Lung microvascular endothelial cell (primary cell): ENCODE measurements at regions not wholly inside any gene's neighbourhood (a gene's known extent, or its start where the extent isn't known, plus 50 kb on each side); places are given as distances from the start of the nearest gene placed in this dataset.
"Not testable (repeated sequence)": the region's sequence is repeated elsewhere in the genome, so short reads cannot be mapped to it uniquely, and the experiment has no call there.

Experiments used
- DNase-seq, 2 donors: peaks; one replicate each; pipeline versions ENCODE4 v3.0.0 to v3.0.0-alpha.2; 2010; ENCODE audit warnings: low read depth in 2 of 2

DNA sequence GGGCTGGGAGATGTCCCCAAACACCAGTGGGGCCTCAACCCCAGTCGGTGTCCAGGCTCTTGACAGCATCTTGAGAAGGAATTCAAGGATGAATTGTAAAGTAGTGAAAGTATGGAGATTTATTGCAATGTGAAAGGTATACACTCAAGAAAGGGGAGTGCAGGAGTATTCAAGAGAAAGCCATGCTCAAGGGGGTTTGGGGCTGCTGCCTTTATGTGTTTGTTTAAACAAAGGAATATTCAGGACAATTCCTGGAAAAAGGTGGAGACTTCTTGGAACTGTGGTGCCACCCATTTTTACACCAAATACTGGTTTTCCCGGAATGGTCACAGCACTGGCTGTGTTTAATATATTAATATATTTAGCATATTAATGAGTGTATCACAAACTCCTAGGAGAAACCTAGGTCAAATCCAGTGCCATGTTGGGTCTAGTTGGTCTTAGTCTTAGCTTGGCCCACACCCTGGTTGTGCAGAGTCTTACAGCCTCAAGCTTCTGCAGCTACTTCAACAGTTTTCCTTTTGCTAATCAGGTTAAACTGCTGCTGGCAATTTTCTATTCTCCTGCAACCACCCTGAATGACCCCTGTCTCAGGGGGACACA, 138.5 kb upstream of the TMTC4 start:
- DNase-seq: no peak

DNA sequence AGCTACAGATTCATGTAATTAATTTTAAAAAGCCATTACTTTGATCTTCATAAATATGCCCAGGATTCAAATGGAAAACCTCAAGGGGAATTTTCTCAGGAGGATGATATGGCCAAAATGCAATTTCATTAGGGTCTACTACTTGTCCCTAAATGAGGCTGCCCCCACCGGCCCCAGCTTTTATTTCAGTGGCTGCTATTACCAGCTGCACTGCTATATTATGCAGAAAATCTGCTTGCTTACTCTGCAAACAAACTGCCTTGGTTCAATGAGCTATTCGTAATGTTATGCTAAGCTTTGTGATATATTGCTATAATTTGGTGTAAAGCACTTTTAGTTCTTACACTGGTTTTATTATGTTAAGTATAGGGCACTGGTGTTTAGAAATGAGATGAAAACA, 137.3 kb upstream of the TMTC4 start:
- DNase-seq: no peak

DNA sequence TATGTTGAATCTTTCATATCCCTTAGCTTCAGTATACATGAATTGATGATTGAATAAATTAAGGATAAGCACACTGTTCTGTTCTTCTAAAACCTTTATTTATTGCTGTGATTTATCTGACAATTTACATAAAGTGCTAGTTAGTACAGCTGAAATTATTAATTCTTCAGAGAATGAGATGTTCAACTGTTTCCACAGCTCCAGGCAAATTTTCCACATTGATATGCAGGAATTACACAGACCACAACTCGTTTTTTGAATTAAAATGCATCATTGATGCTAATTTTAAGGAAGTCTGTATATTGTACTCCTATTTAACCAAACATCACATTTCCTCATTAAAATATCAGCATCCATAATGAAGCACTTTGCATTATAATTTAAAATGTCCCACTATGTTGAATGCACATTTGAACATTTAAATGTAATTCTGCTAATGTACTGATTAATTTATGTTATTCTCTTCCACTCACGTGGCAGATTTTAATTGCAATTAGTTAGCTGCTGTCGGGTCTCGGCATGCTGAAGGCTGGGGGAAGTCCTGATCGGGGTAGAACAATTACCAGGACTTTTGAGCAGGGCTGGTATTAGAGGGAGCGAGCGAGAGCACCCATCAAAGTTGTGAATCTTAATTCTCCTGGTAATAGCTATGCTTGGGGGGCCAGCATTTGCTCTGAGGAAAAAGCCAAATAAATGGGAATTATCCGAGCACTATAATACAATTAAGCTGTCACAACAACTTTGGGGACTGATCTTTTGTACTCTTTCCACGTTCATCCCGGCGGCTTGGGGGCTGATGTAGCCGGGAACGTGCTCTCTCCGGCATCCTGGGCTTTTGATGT, 136.7 kb upstream of the TMTC4 start:
- DNase-seq: no peak

DNA sequence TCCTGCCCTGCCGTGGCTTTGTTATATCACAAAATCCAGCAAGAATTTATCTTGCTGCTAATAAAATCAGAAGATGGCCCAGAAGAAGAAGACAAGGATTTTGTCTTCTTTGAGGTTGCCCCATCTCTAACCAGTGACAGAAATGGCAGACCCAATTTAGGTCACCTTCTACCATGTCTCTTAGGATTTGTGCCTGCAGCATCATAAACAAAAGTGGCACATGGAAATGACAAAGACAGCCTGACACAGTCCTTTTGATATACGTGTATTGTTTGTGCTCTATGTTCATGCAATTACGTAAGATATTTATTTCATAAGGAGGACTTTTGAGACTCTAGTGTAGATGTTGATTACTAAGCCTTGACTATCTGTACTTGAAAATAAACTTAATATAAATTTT, 135.9 kb upstream of the TMTC4 start:
- no peak for DNase-seq

DNA sequence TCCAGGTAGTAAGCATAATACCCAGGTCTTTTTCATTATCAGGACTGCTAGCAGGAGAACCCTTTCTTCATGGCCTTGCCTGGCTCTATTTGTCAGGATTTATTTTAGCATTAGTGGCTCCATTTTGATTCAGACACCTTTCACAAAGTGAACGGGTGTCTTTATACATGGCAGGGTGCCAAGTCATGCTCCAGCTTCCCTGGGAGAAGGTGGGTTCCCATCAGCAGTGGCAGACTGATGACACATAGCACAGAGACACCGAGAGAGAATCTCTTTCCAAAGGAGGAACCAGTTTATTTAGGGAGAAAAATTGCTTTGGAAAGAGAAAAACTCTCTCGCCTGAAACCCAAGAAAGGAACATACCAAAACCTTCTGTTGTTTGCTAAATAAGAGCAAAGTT, 135.3 kb upstream of the TMTC4 start:
- DNase-seq: no peak

DNA sequence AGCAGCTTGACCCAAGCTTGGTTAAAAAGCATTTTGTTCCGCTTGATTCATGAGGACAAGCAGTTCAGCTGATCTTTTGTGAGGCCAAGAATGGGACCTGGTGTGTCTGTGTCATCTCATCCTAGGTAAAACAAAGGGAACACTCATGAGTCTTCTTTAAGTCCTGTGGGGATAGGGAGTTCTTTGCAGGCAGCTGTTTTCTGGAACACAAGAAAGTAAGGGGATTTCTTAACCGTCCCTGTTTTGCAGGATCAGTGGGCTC, 134.5 kb upstream of the TMTC4 start:
- no peak for DNase-seq

DNA sequence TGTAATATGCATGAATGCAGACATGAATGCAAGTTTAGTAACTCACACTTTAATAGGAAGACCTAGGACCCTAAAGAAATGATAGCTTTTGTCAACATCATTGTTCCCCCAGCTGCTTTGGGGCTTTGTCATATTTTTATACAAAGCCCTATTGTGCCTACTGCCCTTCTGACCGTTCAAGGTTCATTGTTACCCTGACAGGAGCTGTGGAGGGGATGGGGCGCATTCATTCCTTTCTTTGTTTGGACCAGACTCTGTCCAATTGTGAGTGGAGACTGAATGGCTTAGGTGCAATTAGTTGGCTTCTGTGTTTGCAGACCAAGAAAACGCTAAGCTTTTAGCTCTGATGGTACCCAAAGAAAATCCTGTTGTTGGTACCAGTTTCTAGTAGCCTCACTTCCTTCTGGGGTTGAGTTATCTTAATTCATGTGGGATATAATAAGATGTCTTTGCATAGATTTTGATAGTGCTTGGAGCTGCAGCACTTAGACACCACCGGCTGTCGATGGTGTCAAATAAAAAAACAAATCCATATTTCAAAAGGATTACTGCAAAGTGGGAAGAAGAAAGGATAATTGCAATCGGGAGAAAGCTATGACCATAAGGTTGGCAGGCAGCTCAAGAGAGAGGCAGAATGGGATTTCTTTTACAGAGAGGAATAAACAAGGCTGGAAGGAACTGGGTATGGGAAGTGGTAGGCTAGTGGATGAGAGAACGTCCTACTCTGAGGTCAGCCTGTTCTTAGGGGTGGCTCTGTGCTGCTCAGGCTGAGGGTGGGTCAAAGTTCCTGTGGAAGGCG, 133.9 kb upstream of the TMTC4 start:
- DNase-seq: no peak

DNA sequence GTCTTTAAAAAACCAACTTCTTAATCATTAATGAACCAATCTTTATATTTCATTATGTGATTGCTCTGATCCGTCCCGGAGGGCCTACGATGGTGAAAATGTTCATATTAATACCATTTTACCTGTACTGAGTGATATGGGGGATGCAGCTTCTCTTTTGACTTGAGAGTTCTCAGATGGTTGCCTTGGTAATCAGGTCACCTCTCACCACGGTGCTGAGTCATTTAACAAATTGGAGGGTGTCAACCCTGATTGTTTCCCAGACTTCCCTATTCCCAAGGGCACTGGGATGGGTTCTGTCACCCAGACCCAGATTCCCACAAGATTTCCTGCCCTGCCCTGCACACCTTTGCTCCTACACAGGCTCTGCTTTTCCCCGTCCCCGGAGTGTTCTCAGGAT, 128.5 kb upstream of the TMTC4 start:
- no peak for DNase-seq

DNA sequence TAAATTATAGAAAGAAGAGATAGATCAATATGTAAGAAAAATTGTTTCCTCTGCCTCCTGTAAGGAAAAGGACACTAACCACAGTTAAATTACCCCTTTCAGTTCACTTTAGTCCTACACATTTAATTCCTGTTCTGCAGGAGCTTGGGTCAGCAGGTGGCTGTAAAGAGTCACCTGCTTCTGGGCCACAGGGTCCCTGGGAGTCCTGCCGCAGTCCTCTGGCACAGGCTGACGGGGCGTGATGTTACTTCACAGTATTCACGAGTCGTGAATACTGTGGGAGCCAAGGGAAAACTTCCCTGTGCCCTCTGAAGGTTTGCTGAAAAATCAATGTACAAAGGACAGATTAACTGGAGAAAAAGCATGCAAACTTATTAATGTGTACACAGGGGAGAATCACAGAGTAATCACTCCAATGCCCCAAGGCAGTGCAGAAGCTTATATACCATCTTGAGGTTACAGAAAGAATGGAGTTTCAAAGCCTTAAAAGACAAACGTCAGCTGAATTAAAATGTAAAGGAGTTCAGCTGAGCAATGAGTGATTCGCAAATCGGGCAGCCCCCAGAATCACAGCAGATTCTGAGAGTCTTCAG, 125.8 kb upstream of the TMTC4 start:
- DNase-seq: no peak

DNA sequence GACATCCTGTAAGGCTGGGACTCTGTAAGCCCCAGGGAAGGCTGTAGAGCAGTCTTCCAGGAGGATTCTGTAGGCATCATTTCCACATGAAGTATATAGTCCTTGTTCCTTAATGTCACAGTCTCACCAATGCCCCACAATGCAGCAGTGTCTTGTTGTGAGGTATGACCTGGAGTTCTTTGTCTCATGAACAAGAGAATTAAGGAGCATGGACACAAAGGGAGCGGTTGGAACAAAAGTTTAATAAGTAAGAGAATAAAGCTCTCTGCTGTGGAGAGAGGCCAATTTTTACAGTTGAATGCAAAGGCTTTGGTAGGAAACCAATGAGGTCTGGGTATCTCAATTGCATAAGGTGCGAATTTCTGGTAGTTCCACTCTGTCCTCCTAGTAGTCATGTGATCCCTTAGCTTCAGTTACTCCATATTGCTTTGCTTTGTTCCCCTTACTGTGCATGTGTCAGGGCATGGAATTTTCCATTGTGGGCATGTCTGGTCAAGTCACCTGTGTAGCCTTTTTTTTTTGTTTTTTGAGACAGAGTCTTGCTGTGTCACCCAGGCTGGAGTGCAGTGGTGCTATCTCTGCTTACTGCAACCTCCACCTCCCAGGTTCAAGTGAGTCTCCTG, 124.3 kb upstream of the TMTC4 start:
- DNase-seq: no peak

DNA sequence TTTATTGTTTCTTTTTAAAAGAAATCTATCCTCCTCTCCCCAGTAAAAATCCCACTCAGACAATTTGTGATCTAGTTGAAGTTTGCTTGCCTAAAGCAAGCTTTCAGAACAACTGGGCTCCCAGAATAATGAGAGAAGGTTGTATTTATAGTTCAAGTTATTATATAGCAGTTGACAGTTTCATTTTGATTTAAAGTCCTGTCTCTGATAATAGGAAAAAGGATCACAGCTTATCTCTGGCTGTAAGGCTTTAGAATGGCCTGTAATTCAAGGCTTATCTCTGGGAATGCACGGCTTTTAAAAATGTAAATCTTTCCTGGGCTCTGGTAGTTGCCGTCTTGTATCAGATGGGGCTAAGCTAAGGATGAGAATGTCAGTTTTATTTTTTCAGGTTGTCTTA, 123.3 kb upstream of the TMTC4 start:
- no peak for DNase-seq

DNA sequence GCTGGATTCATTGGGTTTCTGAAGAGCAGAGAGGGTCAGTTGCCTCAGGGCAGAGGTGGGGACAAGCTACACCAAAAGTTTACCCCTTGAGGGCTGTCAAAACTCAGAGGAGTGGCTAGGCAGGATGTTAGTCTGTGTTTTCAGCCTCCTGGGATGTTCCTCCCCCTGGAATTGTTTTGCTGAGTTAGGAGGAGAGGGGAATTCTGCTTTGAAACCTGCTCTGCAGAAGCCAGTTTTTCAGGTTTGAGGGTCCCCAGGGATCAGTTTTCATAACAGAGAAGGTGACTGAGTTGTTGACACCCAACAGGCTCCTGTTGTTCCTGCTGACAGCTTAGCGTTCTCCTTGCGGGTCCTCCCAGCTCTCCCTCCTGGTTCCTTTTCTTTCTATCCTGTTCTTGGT, 121.9 kb upstream of the TMTC4 start:
- DNase-seq: no peak

DNA sequence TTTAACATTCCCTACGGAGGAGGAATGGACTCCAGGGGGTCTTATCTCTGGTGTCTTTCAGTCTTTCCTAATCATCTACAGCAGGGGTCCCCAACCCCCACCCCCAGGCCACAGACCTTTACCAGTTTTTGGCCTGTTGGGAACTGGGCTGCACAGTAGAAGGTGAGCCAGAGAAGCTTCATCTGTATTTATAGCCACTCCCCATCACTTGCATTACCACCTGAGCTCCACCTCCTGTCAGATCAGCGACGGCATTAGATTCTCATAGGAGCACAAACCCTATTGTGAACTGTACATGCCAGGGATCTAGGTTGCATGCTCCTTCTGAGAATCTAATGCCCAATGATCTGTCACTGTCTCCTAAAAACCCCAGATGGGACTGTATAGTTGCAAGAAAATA, 120.0 kb upstream of the TMTC4 start:
- DNase-seq: no peak

DNA sequence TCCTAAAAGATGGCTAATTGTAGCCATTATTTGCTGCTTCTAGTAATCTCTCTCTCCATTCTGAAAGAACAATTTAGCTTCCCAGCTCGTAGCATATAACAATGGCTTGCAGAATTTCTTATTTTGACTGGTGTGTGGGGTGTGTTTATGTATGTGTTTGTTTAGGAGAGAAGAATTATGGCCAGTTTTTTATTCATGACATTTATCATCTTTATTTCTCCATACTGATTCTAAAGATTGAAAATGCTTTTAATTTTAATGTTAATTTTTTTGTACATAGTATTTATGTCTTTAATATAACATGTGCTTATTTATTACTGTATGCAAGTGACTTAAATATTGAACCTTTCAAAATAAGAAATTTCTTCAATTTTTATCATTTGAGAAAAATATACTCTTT, 115.8 kb upstream of the TMTC4 start:
- no peak for DNase-seq

DNA sequence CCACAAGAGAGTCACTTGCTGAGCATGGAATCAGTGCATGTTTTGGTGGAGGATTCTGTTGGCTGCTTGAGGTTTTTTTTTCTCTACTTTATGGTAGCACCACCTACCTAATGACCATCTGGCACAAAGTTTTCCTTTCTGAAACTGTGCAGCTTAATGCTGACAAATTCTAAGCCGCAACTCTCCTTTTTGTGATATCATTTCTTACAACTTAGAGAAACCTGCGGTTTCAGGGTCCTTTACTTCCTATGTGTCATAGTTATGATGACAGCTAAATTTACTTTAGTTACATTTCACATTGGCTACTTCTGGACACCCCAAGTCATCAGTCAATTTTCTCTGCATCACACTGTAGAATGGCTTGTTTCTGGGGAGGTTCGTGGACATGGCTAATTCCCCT, 115.4 kb upstream of the TMTC4 start:
- no peak for DNase-seq

DNA sequence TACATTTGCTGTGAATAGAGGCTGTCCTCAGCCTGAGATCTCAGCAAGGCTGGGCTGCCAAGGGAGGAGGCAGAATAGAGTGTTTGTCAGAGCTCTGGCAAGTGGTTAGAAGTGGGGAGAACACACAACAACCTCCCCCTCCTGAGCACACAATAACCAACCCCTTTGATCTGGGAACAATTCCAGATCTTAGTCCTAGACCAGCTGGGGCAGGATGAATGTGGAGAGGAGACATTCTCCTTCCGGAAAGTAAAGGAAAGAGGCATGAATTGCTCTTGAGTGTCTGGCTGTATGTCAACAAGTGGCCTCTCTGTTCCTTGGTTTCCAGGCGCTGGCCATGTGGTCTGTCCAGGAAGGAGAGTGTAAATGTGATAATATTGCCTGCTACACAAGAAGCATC, 114.9 kb upstream of the TMTC4 start:
- peak in 1 of 2 donors; percentile 4 for DNase-seq

DNA sequence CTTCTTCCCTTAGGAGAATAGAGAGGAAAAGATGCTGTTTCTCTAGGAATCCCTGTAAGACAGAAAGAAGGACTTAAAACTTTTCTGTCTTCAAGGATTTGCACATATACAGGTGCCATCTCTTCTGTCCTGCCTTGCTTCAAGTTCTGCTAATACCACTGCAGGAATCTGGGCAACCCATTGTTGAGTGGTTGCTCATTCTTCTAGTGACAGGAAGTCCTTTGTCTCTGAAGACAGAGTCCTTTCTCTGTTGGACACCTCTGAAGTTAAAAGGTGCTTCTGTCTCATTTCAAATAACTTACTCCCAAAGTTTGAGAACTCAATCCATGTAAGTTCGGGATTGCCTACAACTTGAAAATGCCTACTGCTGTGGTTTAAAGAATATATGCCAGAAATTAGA, 114.4 kb upstream of the TMTC4 start:
- no peak for DNase-seq

DNA sequence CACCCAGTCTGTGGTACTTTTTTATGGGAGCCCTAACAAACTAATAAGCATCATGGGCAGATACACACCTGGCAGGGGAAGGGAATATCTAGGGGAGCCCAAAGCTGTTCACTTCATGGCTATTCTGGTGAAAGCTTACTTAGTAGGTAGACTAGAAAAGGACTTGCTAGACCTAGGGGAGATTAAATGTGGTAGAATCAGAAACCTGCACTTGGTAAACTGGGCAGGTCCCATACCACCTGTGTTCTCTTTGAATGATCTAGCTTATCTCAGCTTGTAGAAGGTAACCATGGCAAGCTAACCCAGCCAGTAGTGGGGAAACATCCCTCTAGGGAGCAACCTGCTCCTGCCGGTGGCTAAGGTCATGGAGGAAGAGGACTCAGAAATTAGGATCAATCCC, 113.9 kb upstream of the TMTC4 start:
- DNase-seq: no peak

DNA sequence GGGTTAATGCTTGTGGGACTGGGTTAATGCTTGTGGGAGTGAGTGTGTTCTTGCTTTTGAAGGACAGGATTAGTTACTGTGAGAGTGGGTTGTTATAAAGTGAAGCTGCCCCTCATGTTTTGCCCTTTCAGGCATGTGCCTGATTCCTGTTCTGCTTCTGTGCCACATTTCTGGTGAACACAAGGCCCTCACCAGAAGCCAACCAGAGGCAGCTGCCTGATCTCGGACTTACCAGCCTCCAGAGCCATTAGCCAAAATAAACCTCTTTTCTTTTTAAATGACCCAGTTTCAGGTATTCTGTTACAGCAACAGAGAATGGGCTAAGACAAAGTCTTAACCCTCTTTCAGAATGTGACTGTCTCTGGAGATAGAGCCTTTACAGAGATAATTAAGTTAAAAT, 113.3 kb upstream of the TMTC4 start:
- DNase-seq: no peak

DNA sequence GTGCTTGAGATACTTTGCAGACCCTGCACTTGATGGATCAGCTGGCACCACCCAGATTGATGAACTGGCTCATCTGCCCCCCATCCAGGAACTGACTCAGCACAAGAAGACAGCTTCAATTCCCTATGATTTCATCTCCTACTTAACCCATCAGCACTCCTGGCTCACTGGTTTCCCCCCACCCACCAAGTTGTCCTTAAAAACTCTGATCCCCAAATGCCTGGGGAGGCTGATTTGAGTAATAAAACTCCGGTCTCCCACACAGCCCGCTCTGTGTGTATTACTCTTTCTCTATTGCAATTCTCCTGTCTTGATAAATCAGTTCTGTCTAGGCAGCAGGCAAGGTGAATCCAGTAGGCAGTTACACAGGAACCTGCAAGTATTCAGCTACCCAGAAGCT, 102.1 kb upstream of the TMTC4 start:
- not testable (repeated sequence) for DNase-seq

DNA sequence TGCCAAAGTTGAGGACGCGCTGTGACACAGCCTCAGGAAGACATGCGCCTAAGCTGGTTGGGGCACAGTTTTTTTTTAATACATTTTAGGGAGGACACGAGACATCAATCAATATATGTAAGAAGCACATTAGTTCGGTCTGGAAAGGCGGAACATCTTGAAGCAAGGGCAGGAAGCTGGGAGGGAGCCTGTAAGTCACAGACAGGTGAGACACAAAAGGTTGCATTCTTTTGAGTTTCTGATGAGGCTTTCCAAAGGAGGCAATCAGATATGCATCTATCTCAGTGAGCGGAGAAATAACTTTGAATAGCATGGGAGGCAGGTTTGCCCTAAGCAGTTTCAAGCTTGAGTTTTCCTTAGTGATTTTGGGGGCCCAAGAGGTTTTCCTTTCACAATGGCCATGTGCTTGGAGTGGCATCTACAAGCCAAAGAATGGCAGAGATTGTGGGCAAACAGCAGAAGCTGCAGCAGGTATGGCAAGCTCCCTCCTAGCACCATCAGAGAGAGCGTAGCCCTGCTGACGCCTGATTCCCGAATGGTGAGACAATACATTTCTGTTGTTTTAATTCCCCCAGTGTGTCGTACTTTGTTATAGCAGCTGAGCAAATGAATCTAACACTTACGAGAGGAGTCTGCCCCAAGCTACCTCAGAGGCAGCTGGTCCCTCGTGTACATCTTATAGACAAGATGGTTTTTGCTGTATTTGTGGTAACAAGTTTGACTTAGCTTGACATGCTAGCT, 99.5 kb upstream of the TMTC4 start:
- no peak for DNase-seq
